HepG2 (cell line): ENCODE measurements at regions not wholly inside any gene's neighbourhood (a gene's known extent, or its start where the extent isn't known, plus 50 kb on each side); places are given as distances from the start of the nearest gene placed in this dataset.

ENCODE experiments used
- CCAR2 ChIP-seq: fragments of 200-400 bp; formaldehyde crosslinking; optimal IDR thresholded peaks from 2 replicates; pipeline ENCODE3; 2018; ENCODE audit warnings: low read depth, mild to moderate bottlenecking, low read length, moderate library complexity
- GZF1 ChIP-seq: sonication (generic); formaldehyde crosslinking; IDR thresholded peaks from 2 replicates; pipeline ENCODE4 v1.5.1; 2020; ENCODE audit warnings: mild to moderate bottlenecking, missing genetic modification reagents
- HNF4A ChIP-seq: sonication (generic); formaldehyde crosslinking; IDR thresholded peaks from 2 replicates; pipeline ENCODE4 v1.4.0; 2020; ENCODE audit warnings: missing genetic modification reagents
- PAF1 ChIP-seq: IDR thresholded peaks from 2 replicates; pipeline ENCODE4 v1.6.1; 2016; ENCODE audit warnings: missing genetic modification reagents, missing compliant biosample characterization
- POLR2A ChIP-seq, 2 experiments: IDR thresholded peaks; 2 replicates each; pipeline ENCODE4 v1.6.1; 2011; ENCODE audit warnings: low read depth in 2 of 2, low read length in 2 of 2, mild to moderate bottlenecking in 1 of 2, moderate library complexity in 1 of 2; ENCODE audit not compliant: insufficient read depth in 1 of 2
- SRSF4 ChIP-seq: fragments of 200-400 bp; formaldehyde crosslinking; IDR thresholded peaks from one replicate; pipeline ENCODE4 v1.6.1; 2018; ENCODE audit warnings: mild to moderate bottlenecking, low read depth, low read length, moderate library complexity; ENCODE audit not compliant: poor library complexity, severe bottlenecking
- TF ChIP-seq, protein P1 (sequence below): sonication (generic); IDR thresholded peaks from 2 replicates; pipeline ENCODE4 v1.6.1; 2016; ENCODE audit warnings: low read depth, borderline replicate concordance

DNA sequence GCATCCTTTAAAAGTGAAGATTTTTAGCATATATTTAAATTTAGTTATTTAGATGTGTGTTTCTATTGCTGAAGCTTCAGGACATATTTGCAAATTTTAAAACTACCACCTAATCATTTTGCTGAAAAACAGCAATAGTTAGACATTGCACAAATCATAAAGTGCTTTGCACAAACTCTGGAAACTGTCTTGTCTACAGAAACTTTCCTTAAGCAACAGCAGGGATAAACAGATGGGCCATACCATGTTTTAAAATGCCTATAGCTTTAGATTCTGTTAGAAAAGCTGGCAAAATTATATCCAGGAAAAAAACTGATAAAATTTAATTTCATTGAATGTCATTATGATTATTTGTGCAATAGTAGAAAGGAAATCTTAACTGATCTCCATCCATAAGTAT lies 1313.9 kb upstream of the ACVR2A start:
- TF ChIP-seq HNF4A (CRISPR knock-in tag): no peak
- no peak for TF ChIP-seq SRSF4
- no peak for TF ChIP-seq POLR2A (IDR thresholded peaks at IDR 0.05; ENCODE audit: insufficient read depth in 1 of 2, low read depth in 2 of 2, low read length in 2 of 2)
- TF ChIP-seq GZF1 (CRISPR knock-in tag): no peak
- no peak for TF ChIP-seq CCAR2
- TF ChIP-seq, protein P1, sequence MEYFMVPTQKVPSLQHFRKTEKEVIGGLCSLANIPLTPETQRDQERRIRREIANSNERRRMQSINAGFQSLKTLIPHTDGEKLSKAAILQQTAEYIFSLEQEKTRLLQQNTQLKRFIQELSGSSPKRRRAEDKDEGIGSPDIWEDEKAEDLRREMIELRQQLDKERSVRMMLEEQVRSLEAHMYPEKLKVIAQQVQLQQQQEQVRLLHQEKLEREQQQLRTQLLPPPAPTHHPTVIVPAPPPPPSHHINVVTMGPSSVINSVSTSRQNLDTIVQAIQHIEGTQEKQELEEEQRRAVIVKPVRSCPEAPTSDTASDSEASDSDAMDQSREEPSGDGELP: no peak
- no peak for TF ChIP-seq PAF1 (CRISPR knock-in tag)
